Muscle of leg (tissue), 3 donors: ENCODE measurements at regions not wholly inside any gene's neighbourhood (a gene's known extent, or its start where the extent isn't known, plus 50 kb on each side); places are given as distances from the start of the nearest gene placed in this dataset.

ENCODE experiments used
- DNase-seq: peaks from one replicate; pipeline ENCODE4 v3.0.0; 2013
- H3K27ac ChIP-seq: one replicate; pipeline ENCODE4 v1.5.1; 2013; ENCODE audit warnings: mild to moderate bottlenecking, low read length, control low read depth
- H3K27me3 ChIP-seq: one replicate; pipeline ENCODE4 v1.6.1; 2013; ENCODE audit warnings: low read length; ENCODE audit not compliant: control insufficient read depth, insufficient read depth
- H3K36me3 ChIP-seq: one replicate; pipeline ENCODE4 v1.6.1; 2013; ENCODE audit warnings: low read length; ENCODE audit not compliant: control insufficient read depth, insufficient read depth
- H3K4me1 ChIP-seq: one replicate; pipeline ENCODE4 v1.6.1; 2013; ENCODE audit warnings: low read length; ENCODE audit not compliant: control insufficient read depth, insufficient read depth
- H3K4me3 ChIP-seq: one replicate; pipeline ENCODE4 v1.5.1; 2013; ENCODE audit warnings: low read length, control low read depth
- H3K9me3 ChIP-seq: replicated peaks from 2 replicates; pipeline ENCODE4 v1.6.1; 2013; ENCODE audit warnings: low read depth, low read length; ENCODE audit not compliant: control insufficient read depth
- WGBS: methylation state at CpG from one replicate; pipeline ENCODE4 v1.1.5; 2013; ENCODE audit warnings: missing lambda C conversion rate; ENCODE audit not compliant: insufficient coverage; 5-methylcytosine and 5-hydroxymethylcytosine counted together

- Histone ChIP-seq H3K27me3 (peaks cover 3% of the 10 kb centered on the region), H3K4me3 (no peak overlapping the region), H3K27ac (no peak overlapping the region), H3K4me1 (no peaks in the 10 kb centered on the region), H3K36me3 (no peaks in the 10 kb centered on the region), H3K9me3 (no peaks in the 10 kb centered on the region)
- no peak for DNase-seq
- WGBS, result 73% methylated on average over 1 of the region's 4 CpGs
Observed at GRCh38 chr10:125340903-125341302, 180.5 kb upstream of the CTBP2 start.

DNA sequence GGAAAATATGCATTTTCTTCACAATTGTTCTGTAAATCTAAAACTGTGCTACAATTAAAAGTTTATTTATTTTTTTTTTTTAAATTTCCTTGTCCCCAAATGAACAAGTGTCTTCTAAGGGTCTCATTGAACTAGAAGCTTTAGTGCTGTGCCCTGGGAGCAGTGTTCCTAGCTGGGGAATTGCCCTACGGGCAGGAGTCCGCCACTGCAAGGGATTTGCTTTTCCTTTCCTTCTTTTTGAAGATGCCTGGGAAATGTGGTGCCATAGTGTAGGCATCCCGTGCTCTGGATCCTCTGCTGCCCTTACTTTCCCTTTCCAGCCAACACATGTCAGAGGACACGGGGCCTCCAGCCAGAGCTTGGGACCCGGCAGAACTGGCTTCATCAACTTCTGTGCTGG, 177.1 kb upstream of the CTBP2 start:
- Histone ChIP-seq H3K27ac (no peak overlapping the region), H3K9me3 (no peaks in the 10 kb centered on the region), H3K27me3 (no peaks in the 10 kb centered on the region), H3K36me3 (no peaks in the 10 kb centered on the region), H3K4me1 (no peaks in the 10 kb centered on the region), H3K4me3 (no peak overlapping the region)
- no peak for DNase-seq
- WGBS, result no CpG with 5 or more reads among the region's 5 CpGs

GRCh38 chr10:125334545-125334944, 174.2 kb upstream of the CTBP2 start:
- Histone ChIP-seq H3K4me3 (no peak overlapping the region), H3K36me3 (no peaks in the 10 kb centered on the region), H3K27me3 (no peaks in the 10 kb centered on the region), H3K27ac (no peak overlapping the region), H3K9me3 (no peaks in the 10 kb centered on the region), H3K4me1 (no peaks in the 10 kb centered on the region)
- WGBS, result no CpG with 5 or more reads among the region's 2 CpGs
- DNase-seq, result no peak

- no peak overlapping the region for H3K27ac ChIP-seq
Observed at GRCh38 chr10:125333769-125334168, 173.4 kb upstream of the CTBP2 start.

GRCh38 chr10:125333209-125333591, 172.8 kb upstream of the CTBP2 start:
- Histone ChIP-seq H3K27me3 (no peaks in the 10 kb centered on the region), H3K4me3 (no peak overlapping the region), H3K4me1 (no peaks in the 10 kb centered on the region), H3K9me3 (no peaks in the 10 kb centered on the region), H3K36me3 (no peaks in the 10 kb centered on the region), H3K27ac (no peak overlapping the region)
- no peak for DNase-seq
- WGBS, result 75% methylated on average over 4 of the region's 4 CpGs

More at GRCh38 chr10:125333769-125334168, 173.4 kb upstream of the CTBP2 start:
- Histone ChIP-seq H3K4me3 (no peak overlapping the region), H3K27me3 (no peaks in the 10 kb centered on the region), H3K36me3 (no peaks in the 10 kb centered on the region), H3K4me1 (no peaks in the 10 kb centered on the region), H3K9me3 (no peaks in the 10 kb centered on the region)
- DNase-seq, result no peak
- 100% methylated on average over 1 of the region's 1 CpG for WGBS

DNA sequence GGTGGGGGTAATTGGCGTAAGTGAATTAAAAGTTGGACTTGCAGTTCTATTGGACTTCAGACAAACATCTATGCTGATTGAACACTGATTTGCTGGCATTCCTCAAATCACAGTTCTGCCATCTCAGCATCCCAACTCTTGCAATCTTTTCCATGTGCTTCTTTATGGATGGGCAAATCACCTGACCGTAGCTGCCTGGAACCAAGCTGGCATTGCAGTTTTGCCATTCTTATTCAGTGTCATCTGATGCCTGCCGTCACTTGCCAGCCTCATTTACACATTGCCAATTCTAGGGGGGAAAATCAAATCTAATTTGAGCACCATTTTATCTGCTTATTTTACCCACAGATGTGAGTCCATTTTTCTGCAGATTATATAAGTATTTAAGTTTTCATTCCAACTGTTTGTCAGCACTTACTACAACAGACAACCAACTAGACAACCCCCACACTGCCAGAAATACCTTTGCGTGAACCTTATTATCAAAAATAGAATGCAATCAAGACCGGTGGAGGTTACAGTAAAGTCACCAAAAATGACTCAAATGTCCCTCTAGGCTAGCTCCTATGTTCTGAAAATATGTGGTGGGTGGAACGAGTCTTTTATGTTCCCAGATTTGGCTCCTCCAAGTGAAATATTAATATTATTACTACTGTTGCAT, 172.3 kb upstream of the CTBP2 start:
- Histone ChIP-seq H3K9me3 (no peaks in the 10 kb centered on the region), H3K4me1 (no peaks in the 10 kb centered on the region), H3K27me3 (no peaks in the 10 kb centered on the region), H3K27ac (no peak overlapping the region), H3K36me3 (no peaks in the 10 kb centered on the region), H3K4me3 (no peak overlapping the region)
- no peak for DNase-seq
- 100% methylated on average over 1 of the region's 6 CpGs for WGBS

GRCh38 chr10:125331056-125331455, 170.7 kb upstream of the CTBP2 start:
- H3K9me3 ChIP-seq, result no peaks in the 10 kb centered on the region
- no peaks in the 10 kb centered on the region for H3K4me1 ChIP-seq
- H3K27me3 ChIP-seq, result no peaks in the 10 kb centered on the region
- no peak for DNase-seq
- WGBS, result 77% methylated on average over 3 of the region's 7 CpGs
- H3K4me3 ChIP-seq, result no peak overlapping the region
- no peaks in the 10 kb centered on the region for H3K36me3 ChIP-seq
- H3K27ac ChIP-seq, result no peak overlapping the region

- no peak for DNase-seq
- H3K36me3 ChIP-seq, result no peaks in the 10 kb centered on the region
- no peak overlapping the region for H3K27ac ChIP-seq
- H3K27me3 ChIP-seq, result no peaks in the 10 kb centered on the region
- H3K9me3 ChIP-seq, result peaks cover 2% of the 10 kb centered on the region
- H3K4me3 ChIP-seq, result no peak overlapping the region
- WGBS, result 40% methylated on average over 2 of the region's 6 CpGs
- H3K4me1 ChIP-seq, result no peaks in the 10 kb centered on the region
Observed at GRCh38 chr10:125329056-125329455, 168.7 kb upstream of the CTBP2 start.

- Histone ChIP-seq H3K36me3 (no peaks in the 10 kb centered on the region), H3K4me1 (no peaks in the 10 kb centered on the region), H3K4me3 (no peak overlapping the region), H3K27me3 (no peaks in the 10 kb centered on the region), H3K27ac (no peak overlapping the region), H3K9me3 (peaks cover 8% of the 10 kb centered on the region)
- 57% methylated on average over 2 of the region's 3 CpGs for WGBS
- no peak for DNase-seq
Observed at GRCh38 chr10:125325326-125325725, 165.0 kb upstream of the CTBP2 start.

GRCh38 chr10:125316436-125316835, 156.1 kb upstream of the CTBP2 start:
- no peak overlapping the region for H3K4me3 ChIP-seq
- no peaks in the 10 kb centered on the region for H3K27me3 ChIP-seq
- WGBS, result no CpG with 5 or more reads among the region's 3 CpGs
- H3K4me1 ChIP-seq, result no peaks in the 10 kb centered on the region
- no peaks in the 10 kb centered on the region for H3K36me3 ChIP-seq
- DNase-seq, result no peak
- H3K9me3 ChIP-seq, result no peaks in the 10 kb centered on the region
- H3K27ac ChIP-seq, result no peak overlapping the region

- H3K4me1 ChIP-seq, result no peaks in the 10 kb centered on the region
- DNase-seq, result no peak
- no peak overlapping the region for H3K27ac ChIP-seq
- no peak overlapping the region for H3K4me3 ChIP-seq
- H3K9me3 ChIP-seq, result no peaks in the 10 kb centered on the region
- no peaks in the 10 kb centered on the region for H3K36me3 ChIP-seq
- peaks cover 3% of the 10 kb centered on the region for H3K27me3 ChIP-seq
- 82% methylated on average over 1 of the region's 2 CpGs for WGBS
Observed at GRCh38 chr10:125300937-125301336, 140.6 kb upstream of the CTBP2 start.
